Kidney tubule cell (primary cell): ENCODE measurements at regions not wholly inside any gene's neighbourhood (a gene's known extent, or its start where the extent isn't known, plus 50 kb on each side); places are given as distances from the start of the nearest gene placed in this dataset.
"Not testable (repeated sequence)": the region's sequence is repeated elsewhere in the genome, so short reads cannot be mapped to it uniquely, and the experiment has no call there.

Experiments used
- DNase-seq: peaks from one replicate; pipeline ENCODE4 v3.0.0-alpha.2; 2018; ENCODE audit warnings: low spot score

- DNase-seq: no peak
Observed at GRCh38 chr7:34332006-34332405, 326.0 kb upstream of the NPSR1 start.

GRCh38 chr7:34333184-34333583, 324.8 kb upstream of the NPSR1 start:
- no peak for DNase-seq

DNA sequence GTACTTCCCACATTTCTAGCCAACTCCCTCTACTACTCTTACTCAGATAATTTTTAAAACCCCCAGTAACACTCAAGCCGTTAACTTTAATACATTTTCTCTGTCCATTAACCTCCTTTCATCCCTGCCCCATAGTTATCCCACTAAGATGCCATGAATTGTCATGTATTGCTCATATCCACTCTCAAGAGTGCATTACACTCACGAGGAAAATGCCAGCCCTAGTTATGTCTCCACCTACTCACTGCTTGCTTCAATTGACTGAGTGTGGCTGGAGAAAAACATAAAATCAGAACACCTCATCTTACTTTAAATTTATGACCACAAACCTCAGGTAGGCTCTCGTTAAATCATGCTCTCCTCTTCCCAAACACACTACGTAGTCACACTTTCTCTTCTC, 324.1 kb upstream of the NPSR1 start:
- DNase-seq: peak; percentile 55

GRCh38 chr7:34337163-34337562, 320.9 kb upstream of the NPSR1 start:
- no peak for DNase-seq

DNA sequence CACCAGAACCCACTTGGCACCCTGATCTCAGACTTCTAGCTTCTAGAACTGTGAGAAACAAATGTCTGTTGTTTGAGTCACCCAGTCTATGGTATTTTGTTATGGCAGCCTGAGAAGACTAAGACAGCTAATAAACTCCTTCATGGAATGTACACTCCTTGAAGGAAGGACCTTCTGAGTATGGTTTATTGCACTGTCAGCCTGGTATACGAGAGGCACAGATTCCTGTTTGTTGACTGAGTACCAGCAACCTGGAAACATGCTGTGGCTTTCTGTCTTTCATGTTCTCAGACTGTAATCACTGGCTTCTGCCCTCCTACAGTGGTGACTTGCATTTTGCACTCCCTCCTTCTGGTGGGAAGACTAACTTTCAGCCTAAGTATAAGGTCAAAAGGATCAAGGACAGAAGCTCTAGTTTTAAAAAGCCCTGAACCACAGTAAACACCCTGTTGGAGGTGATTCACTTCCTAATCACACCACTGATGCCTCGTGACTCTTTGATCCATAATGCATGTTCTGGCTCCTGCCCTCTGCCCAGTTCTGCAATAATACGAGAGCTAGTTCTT, 319.0 kb upstream of the NPSR1 start:
- peak; percentile 85 for DNase-seq

- peak; percentile 92 for DNase-seq
Observed at GRCh38 chr7:34341326-34341725, 316.7 kb upstream of the NPSR1 start.

DNA sequence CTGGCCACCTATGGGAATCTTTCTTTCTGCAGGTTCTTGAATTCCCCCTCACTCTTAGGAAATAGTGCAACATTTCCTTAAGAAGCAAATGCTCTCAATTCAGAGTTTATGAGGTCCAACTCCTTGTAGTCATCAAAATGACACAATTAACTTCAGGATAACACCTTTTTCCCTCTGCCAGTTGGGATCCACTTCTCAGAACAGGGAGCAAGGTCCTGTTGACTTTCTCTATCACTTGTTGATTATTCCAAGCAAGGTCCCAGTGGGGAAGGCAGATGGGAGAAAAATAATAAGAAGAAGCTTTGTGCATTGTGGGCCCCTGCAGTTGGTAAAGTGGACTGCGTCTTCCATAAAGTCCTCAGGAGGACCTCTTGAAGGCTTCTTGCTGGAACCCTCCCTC, 315.6 kb upstream of the NPSR1 start:
- no peak for DNase-seq

- DNase-seq: no peak
Observed at GRCh38 chr7:34343667-34344066, 314.4 kb upstream of the NPSR1 start.

- DNase-seq: no peak
Observed at GRCh38 chr7:34354011-34354410, 304.0 kb upstream of the NPSR1 start.

DNA sequence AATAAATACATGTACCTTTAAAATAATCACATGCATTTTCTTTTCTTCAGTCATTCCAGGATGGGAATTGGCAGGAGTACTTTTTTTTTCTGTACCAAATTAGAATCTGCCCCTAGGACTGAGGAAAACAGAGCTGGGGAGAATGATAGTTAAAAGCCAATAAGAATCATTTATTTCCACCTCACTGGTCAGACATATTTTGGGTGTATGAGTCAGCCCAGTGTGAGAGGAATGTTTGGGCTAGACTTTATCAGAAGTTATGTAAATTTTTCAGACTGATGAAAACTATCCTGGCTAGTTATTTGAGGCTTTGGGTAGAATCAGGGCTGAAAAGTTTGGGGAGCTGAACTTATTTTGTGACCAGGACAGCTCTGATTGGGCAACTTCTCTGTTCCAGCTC, 303.1 kb upstream of the NPSR1 start:
- DNase-seq: peak; percentile 58

DNA sequence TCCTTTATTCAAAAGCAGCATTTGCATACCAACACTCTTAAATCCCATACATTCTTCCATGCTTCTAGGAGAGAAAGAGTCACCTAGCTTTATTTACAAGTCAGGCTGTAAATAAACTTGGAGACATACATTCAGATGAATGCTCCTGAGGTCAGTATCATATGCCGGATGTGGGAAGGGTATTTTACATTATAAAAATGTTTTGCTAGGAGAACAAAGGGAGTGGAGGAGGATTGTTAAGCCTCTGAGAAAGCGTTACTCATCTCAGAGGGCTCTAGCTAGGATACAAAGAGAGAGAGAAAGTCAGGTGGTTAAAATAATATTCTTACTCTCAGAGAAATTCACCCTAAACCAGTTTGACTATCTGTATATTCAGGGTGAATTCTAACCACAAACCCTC, 300.9 kb upstream of the NPSR1 start:
- DNase-seq: peak; percentile 28

DNA sequence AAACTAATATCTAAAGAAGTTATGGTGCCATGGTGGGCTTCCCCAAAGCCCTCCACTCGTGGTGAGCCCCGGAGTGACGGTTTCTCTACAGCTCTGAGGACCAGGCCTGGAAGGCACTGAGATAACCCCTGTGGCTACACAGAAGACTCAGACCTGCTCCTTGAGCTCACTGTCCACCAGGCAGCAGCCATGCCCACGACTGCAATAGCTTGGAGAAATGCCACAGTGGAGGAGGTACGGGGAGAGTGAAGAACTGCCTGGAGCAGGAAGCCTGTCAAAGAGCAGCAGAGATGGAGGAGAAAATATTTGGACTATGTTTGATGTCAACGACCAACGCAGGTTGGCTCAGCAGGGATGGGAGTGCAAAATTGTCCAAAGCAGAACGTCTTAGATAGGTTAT, 300.1 kb upstream of the NPSR1 start:
- no peak for DNase-seq

DNA sequence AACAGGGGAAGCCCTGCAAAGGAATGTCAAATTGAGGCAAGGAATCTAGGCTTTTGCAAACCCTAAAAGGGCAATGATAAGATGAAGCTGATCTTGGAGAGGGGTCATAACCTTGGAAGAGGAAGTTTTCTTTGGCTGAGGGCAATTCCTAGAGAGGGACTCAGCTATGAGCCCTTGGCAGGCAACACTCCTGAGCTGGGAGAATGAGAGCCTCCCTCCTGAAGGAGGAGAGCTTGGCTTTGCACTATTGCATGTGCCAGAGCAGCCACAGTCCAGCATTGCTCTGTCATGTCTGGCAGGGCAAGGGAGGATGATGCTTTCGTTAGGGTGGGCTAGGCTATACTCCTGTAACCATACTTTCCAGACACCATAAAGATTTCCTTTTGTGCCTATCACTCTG, 299.4 kb upstream of the NPSR1 start:
- not testable (repeated sequence) for DNase-seq

GRCh38 chr7:34361663-34362250, 296.3 kb upstream of the NPSR1 start:
- DNase-seq: no peak

DNA sequence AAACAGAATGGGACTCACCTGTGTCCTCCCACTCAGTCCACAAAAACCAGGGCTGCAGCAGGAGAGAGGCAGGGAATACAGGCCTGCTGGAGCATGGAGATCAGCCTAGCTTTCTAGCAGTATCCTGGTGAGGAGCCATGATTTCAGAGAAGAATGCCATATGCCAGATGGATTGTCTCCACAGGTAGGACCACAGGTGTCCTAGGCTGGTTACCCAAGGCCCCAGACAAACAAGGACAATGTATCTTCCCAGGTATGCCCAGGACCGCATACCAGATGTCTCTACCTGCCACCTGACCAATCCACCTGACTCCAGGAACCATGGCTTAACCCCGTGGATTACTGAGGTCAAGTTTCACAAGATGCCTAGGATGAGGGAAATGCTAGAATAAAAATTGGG, 295.4 kb upstream of the NPSR1 start:
- no peak for DNase-seq

GRCh38 chr7:34364130-34364529, 293.9 kb upstream of the NPSR1 start:
- DNase-seq: no peak

DNA sequence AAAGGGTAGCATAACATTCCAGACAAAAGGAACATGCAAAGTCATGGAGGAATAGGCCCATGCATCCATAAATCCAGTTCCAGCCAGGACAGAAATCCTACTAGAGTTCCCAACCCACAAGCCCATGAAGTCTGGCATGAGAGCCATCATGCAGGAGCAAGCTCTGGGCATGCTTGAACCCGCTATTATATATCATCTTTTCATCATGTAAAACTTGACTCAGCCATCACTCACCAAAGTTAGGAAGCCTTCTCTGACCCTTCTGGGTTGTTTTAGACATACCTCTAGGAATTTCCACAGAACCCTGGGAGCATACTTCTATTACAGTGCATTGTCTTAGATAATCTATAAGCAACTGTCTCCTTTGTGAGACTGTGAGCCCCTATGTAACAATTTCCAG, 293.0 kb upstream of the NPSR1 start:
- DNase-seq: no peak

GRCh38 chr7:34365611-34366010, 292.4 kb upstream of the NPSR1 start:
- DNase-seq: no peak

DNA sequence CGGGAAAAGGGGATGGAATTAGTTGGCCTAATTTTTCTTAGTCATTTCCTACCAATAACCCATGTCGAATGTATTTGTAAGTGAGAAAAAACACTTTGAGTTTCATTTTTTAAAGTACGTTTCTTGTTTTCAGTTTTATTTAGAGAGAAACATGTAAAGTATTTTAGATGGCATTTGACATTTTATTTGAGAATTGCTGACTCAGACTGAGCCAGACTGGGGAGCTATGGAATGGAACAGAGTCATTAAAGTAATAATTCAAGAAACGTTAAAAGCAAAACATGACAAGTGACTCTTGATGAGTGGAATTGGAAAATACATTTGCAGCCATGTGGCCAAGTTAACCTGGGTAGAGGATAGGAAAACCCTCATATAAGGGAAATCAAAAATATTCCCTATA, 286.1 kb upstream of the NPSR1 start:
- DNase-seq: no peak

DNA sequence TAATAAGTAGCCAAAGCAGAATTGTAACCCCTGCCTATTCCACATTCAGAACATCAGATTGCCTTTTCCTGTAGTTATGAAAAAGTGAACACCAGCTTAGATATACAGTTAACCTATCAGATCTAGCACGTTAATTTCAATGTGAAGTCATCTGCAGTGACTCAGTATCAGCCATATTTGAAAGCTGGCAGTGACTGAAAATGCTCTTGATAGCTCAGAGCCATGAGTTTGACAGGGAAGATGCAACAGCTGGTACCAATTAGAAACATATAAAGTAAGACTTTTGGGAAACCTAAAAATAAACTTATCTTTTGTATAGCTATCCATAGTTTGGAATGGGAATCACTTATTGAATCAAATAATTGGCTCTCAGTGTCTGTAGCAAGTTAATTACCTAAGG, 284.1 kb upstream of the NPSR1 start:
- DNase-seq: no peak

GRCh38 chr7:34382166-34382893, 275.7 kb upstream of the NPSR1 start:
- DNase-seq: no peak

DNA sequence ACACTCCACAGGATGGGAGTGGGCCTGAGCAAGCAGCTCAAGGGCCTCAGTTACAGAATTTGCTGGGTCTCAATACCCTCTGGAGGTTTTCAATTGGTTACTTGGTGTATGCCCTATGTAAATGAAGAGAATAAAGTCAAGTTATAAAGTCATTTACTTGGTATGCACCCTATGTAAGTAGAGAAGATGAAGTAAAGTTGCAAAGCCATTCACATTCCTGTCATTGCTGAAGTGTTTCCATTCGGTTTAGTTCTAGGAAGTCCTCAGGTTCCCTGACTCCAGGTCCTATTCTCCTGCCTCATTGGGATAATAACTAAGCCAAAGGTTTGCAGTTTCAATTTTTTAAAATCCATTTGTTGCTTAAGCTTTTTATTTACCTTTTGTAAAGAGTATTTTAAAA, 272.6 kb upstream of the NPSR1 start:
- peak; percentile 46 for DNase-seq

GRCh38 chr7:34389332-34390078, 268.5 kb upstream of the NPSR1 start:
- DNase-seq: no peak
